ENCODE measurements at regions not wholly inside any gene's neighbourhood (a gene's known extent, or its start where the extent isn't known, plus 50 kb on each side); places are given as distances from the start of the nearest gene placed in this dataset.

DNA sequence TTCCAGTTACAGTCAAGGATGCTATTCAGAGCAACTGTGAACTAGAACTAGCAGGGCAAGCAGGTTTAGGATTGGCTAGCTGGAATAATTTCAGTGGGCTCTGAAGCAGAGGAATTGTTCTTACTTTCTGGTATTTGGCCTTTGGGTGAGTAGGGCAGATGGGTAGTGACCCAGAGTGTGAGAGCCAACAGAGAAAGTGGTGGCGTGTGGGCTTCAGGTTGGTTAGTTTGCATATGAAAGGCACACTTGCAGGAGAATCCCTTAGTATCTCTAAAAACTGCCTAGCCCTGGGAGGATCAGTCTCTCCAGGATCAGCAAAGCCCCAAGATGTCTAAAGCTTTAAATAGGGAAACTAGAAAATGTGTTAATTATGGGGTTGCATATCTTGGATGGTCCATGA, 67.6 kb upstream of the LRRC8B start:
- DNase-seq (ENCODE audit: low read depth) = no peak
- H3K4me3 ChIP-seq (ENCODE audit: low read depth, low read length) = no peak overlapping the region
- TF ChIP-seq, protein P1, sequence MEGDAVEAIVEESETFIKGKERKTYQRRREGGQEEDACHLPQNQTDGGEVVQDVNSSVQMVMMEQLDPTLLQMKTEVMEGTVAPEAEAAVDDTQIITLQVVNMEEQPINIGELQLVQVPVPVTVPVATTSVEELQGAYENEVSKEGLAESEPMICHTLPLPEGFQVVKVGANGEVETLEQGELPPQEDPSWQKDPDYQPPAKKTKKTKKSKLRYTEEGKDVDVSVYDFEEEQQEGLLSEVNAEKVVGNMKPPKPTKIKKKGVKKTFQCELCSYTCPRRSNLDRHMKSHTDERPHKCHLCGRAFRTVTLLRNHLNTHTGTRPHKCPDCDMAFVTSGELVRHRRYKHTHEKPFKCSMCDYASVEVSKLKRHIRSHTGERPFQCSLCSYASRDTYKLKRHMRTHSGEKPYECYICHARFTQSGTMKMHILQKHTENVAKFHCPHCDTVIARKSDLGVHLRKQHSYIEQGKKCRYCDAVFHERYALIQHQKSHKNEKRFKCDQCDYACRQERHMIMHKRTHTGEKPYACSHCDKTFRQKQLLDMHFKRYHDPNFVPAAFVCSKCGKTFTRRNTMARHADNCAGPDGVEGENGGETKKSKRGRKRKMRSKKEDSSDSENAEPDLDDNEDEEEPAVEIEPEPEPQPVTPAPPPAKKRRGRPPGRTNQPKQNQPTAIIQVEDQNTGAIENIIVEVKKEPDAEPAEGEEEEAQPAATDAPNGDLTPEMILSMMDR (IDR thresholded peaks at IDR 0.05; ENCODE audit: insufficient read depth, low read depth, low read length) = no peak

DNA sequence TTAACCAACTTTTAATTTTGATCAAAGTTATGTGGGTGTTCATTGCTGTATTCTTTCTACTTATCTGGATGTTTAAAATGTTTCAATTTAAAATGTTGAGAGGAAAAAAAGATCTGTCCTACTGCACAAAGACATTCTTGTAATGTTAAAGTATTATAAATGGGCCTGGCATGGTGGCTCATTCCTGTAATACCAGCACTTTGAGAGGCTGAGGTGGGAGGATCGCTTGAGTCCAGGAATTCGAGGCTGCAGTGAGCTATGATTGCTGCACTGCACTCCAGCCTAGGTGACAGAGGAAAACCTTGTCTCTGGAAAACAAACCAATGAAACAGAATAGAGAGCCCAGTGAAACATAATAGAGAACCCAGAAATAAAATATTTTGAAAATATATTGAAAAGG, 65.5 kb upstream of the LRRC8B start:
- TF ChIP-seq, protein P1 (IDR thresholded peaks at IDR 0.05; ENCODE audit: insufficient read depth, low read depth, low read length) = no peak
- no peak overlapping the region for H3K4me3 ChIP-seq (ENCODE audit: low read depth, low read length)
- no peak for DNase-seq (ENCODE audit: low read depth)

DNA sequence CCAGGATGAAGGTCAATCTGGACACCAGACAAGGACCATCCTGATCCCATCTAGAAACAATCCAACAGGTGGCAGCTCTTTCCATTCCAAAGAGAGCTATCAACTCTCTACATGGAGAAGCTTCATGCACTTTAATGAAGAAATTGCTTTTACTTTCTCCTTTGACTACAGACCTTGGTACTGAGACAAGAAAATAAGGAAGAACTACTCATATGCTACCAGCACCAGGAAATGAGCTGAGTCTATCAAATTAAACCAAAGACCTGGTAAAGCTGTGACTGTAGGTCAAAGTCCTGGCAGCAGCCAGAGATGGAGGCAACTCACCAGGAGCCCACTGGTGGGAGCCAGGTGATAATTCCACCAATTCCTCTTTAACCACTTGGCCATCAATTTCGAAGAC, 64.3 kb upstream of the LRRC8B start:
- DNase-seq (ENCODE audit: low read depth) = no peak
- H3K4me3 ChIP-seq (ENCODE audit: low read depth, low read length) = no peak overlapping the region
- TF ChIP-seq, protein P1 (IDR thresholded peaks at IDR 0.05; ENCODE audit: insufficient read depth, low read depth, low read length) = no peak

DNA sequence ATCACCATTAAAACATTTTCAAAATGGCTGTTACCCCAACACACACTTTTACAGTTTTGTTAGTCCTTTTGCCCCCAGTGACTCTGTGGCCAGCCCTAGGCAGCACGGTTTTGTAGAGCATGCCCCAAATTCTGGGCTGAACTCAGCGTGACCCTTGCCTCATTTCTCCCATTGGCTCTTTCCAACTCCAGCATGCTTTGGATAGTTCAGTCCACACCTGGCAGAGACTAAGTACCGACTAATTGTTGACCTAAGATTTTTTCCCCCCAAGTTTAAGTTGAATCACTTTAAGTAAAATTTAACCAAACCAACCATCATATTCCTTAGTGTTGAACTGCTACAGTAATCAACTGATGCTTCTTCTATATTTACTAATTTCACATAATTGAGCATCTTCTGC, 62.4 kb upstream of the LRRC8B start:
- TF ChIP-seq, protein P1 (IDR thresholded peaks at IDR 0.05; ENCODE audit: insufficient read depth, low read depth, low read length) = no peak
- H3K4me3 ChIP-seq (ENCODE audit: low read depth, low read length) = no peak overlapping the region
- DNase-seq (ENCODE audit: low read depth) = no peak

DNA sequence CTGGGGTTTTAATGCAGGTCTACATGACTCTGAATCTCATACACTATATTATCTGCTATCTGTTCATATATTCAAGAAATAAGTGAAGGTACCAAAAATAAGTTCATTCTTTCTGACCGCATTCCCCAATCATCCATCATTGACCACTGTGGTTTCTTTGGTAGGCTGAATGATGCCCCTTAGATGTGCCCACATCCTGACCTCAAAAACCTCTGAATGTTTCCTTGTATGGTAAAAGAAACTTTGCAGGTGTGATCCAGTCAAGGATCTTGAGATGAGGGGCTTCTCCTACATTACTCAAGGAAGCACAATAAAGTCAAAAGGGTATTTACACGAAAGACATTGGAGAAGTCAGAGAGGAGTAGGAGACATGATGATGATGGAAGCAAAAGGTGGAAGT, 60.6 kb upstream of the LRRC8B start:
- TF ChIP-seq, protein P1 (IDR thresholded peaks at IDR 0.05; ENCODE audit: insufficient read depth, low read depth, low read length) = no peak
- DNase-seq (ENCODE audit: low read depth) = no peak
- H3K4me3 ChIP-seq (ENCODE audit: low read depth, low read length) = no peak overlapping the region

DNA sequence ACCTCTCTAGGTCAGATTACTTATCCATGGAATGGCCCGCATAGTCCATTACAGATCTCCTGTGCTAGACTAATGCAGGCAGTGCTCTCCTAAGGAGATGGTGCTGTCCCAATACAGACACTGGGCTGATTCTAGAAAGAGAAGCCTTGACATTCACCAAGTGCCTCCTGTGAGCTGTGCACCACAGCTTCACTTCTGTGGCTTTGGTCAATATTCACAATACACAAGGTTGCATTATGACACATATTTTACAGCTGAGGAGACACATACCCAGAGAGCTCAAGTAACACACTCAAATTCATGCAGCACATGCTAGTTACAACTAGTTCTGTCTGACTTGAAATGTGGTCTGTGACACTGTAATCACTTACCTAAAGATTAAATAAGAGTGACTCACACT, 59.4 kb upstream of the LRRC8B start:
- TF ChIP-seq, protein P1 (IDR thresholded peaks at IDR 0.05; ENCODE audit: insufficient read depth, low read depth, low read length) = no peak
- H3K4me3 ChIP-seq (ENCODE audit: low read depth, low read length) = no peak overlapping the region
- DNase-seq (ENCODE audit: low read depth) = no peak

DNA sequence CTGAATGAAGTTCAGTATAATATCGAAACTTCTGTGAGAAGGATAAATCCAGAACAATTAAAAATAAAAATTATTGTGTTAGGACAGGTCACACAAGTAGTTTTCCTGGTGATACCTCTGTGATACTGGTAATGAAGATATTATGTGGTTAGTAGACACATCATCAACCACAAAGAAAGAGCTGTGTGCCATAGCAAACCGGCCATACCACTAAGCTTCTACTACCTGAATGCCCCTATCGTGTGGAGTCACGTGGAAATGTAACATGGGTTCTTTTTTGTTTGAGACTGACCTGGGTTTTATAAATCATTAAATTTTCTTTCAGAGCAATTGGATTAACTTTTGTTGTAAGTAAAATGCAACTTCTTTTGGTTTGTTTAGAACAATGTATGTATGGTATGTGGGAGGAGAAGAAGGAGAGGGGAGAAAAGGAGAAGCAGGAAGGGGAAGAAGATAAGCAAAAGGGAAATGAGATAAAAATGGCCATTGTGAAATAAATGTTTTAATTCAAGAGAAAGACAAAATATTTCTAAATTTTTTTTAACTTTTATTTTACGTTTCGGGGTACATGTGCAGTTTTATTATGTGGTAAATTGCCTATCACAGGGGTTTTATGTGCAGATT, 58.2 kb upstream of the LRRC8B start:
- no peak overlapping the region for H3K4me3 ChIP-seq (ENCODE audit: low read depth, low read length)
- no peak for DNase-seq (ENCODE audit: low read depth)
- TF ChIP-seq, protein P1 (IDR thresholded peaks at IDR 0.05; ENCODE audit: insufficient read depth, low read depth, low read length) = no peak
